Calu3 (cell line): ENCODE measurements at regions not wholly inside any gene's neighbourhood (a gene's known extent, or its start where the extent isn't known, plus 50 kb on each side); places are given as distances from the start of the nearest gene placed in this dataset.

Source experiments
- BruUV-seq: library from RNA; stranded (reverse); fragments of 400-500 nt; replicated peaks from 2 replicates; lab custom pipeline; 2021; lab: Mats Ljungman, UMichigan
- CTCF ChIA-PET: fragments of 300-600 bp; sonication (Branson Sonifier 250); formaldehyde crosslinking; loops from one replicate; lab custom pipeline; 2022; ENCODE audit warnings: antibody characterized with exemption; lab: Charles Lee
- DNase-seq: peaks from one replicate; pipeline ENCODE4 v3.0.0; 2022
- H3K27ac Mint-ChIP-seq: one replicate; pipeline ENCODE4 v1.8.0; 2022; ENCODE audit warnings: mixed read lengths; ENCODE audit not compliant: unreplicated experiment
- H3K27me3 Mint-ChIP-seq: one replicate; pipeline ENCODE4 v1.8.0; 2022; ENCODE audit warnings: mixed read lengths; ENCODE audit not compliant: unreplicated experiment
- H3K36me3 Mint-ChIP-seq: one replicate; pipeline ENCODE4 v1.8.0; 2022; ENCODE audit warnings: mild to moderate bottlenecking, moderate library complexity, mixed read lengths; ENCODE audit not compliant: insufficient read depth, unreplicated experiment
- H3K4me1 Mint-ChIP-seq: one replicate; pipeline ENCODE4 v1.8.0; 2022; ENCODE audit warnings: mild to moderate bottlenecking, low read depth, mixed read lengths; ENCODE audit not compliant: unreplicated experiment
- H3K4me3 Mint-ChIP-seq: one replicate; pipeline ENCODE4 v1.8.0; 2022; ENCODE audit warnings: mild to moderate bottlenecking, low read depth, moderate library complexity, mixed read lengths; ENCODE audit not compliant: unreplicated experiment
- H3K9me3 Mint-ChIP-seq: one replicate; pipeline ENCODE4 v1.8.0; 2022; ENCODE audit warnings: low read depth, mixed read lengths; ENCODE audit not compliant: unreplicated experiment
- intact Hi-C: fragments of 100-400 bp; cut with micrococcal nuclease; formaldehyde crosslinking; loops from one replicate; pipeline ENCODE4 v1.10.0; 2022; ENCODE audit not compliant: unreplicated experiment
- TF ChIP-seq, protein P1 (sequence below): fragments of 200-600 bp; IDR thresholded peaks from one replicate; pipeline ENCODE4 v1.8.0; 2022; ENCODE audit warnings: antibody characterized with exemption; ENCODE audit not compliant: unreplicated experiment

GRCh38 chr5:82734347-82734746 lies 342.8 kb downstream of the TMEM167A start:
- H3K27ac Mint-ChIP-seq: peak overlapping the region; percentile 65
- no peaks in the 10 kb centered on the region for H3K27me3 Mint-ChIP-seq
- BruUV-seq: no TSS peak
- no peak for DNase-seq
- H3K4me1 Mint-ChIP-seq: peaks cover 56% of the 10 kb centered on the region
- peaks cover 6% of the 10 kb centered on the region for H3K9me3 Mint-ChIP-seq
- TF ChIP-seq, protein P1, sequence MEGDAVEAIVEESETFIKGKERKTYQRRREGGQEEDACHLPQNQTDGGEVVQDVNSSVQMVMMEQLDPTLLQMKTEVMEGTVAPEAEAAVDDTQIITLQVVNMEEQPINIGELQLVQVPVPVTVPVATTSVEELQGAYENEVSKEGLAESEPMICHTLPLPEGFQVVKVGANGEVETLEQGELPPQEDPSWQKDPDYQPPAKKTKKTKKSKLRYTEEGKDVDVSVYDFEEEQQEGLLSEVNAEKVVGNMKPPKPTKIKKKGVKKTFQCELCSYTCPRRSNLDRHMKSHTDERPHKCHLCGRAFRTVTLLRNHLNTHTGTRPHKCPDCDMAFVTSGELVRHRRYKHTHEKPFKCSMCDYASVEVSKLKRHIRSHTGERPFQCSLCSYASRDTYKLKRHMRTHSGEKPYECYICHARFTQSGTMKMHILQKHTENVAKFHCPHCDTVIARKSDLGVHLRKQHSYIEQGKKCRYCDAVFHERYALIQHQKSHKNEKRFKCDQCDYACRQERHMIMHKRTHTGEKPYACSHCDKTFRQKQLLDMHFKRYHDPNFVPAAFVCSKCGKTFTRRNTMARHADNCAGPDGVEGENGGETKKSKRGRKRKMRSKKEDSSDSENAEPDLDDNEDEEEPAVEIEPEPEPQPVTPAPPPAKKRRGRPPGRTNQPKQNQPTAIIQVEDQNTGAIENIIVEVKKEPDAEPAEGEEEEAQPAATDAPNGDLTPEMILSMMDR: no peak
- H3K4me3 Mint-ChIP-seq: no peak overlapping the region
- intact Hi-C loops: loop anchor here (2.0 to 10.0 kb wide), 3 partner anchors 94 to 830 kb away; no protein-coding TSS in a partner anchor
- H3K36me3 Mint-ChIP-seq: peaks cover 9% of the 10 kb centered on the region
- CTCF ChIA-PET: no interaction called here

DNA sequence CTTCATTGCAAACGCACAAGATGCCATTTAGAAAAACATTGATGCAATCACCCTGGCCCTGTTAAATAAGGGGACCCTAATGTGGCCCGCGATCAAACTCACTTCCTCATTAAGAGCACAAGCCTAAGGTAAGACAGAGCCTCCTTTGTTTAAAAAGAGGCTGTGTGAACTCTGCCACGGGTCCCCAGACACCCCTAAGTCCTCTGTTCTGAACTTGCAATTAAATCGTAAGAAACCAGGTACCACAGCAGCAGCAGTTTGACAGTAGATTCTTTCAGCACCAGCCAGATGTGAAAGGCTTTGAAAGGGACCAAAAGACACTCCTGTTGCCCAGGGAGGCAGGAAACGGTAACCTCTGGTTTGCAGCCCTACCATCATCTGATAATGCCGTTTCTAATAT lies 346.3 kb downstream of the TMEM167A start:
- intact Hi-C loops: loop anchor here (10.0 kb wide), 2 partner anchors 376 to 834 kb away; no protein-coding TSS in a partner anchor
- TF ChIP-seq, protein P1: no peak
- BruUV-seq: no TSS peak
- CTCF ChIA-PET: no interaction called here
- peak overlapping the region; percentile 84 for H3K27ac Mint-ChIP-seq
- H3K4me1 Mint-ChIP-seq: peaks cover 48% of the 10 kb centered on the region
- H3K27me3 Mint-ChIP-seq: no peaks in the 10 kb centered on the region
- H3K4me3 Mint-ChIP-seq: peak overlapping the region; percentile 57
- peak; percentile 32 for DNase-seq
- H3K36me3 Mint-ChIP-seq: peaks cover 9% of the 10 kb centered on the region
- peaks cover 10% of the 10 kb centered on the region for H3K9me3 Mint-ChIP-seq

DNA sequence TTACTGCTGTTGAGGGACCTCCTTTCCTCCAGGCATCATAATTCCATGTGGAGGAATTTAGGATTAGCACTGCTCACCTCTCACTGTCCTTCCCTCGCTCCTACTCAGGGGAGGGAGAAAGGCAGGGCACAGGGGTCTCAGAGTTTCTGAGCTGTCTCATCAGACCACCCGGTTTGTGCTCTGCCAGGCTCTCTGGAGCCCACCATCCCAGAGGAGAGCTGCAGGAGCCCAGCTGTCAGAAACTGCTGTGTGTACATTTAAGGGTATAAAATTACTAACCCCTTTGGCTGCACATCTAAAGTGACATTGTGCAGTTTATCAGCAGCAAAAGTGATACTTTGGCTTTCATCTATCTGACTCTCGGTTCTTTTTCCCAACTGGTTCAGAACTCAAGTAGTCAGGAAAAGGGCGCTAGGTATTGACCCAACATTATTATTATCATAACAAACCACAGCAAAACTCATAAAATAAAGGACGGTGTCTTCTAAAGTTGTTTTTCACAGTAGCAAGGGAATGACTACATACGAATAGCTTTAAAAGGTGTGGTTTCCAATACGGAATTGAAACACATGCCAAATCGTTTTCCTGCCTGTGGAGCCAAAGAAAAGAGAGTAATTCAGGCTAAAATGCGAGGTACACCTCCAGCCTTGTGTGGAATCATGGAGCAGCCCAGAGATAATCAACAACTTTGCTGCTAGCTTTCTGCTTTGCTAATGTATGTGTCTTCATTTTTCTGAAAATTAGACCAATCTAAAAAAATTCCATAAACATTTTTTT lies 348.1 kb downstream of the TMEM167A start:
- no peaks in the 10 kb centered on the region for H3K36me3 Mint-ChIP-seq
- intact Hi-C loops: no loop called here
- H3K27me3 Mint-ChIP-seq: no peaks in the 10 kb centered on the region
- BruUV-seq: no TSS peak
- CTCF ChIA-PET: no interaction called here
- H3K4me3 Mint-ChIP-seq: no peak overlapping the region
- DNase-seq: no peak
- TF ChIP-seq, protein P1: no peak
- H3K4me1 Mint-ChIP-seq: peaks cover 41% of the 10 kb centered on the region
- H3K9me3 Mint-ChIP-seq: peaks cover 10% of the 10 kb centered on the region
- H3K27ac Mint-ChIP-seq: peak overlapping the region; percentile 48

DNA sequence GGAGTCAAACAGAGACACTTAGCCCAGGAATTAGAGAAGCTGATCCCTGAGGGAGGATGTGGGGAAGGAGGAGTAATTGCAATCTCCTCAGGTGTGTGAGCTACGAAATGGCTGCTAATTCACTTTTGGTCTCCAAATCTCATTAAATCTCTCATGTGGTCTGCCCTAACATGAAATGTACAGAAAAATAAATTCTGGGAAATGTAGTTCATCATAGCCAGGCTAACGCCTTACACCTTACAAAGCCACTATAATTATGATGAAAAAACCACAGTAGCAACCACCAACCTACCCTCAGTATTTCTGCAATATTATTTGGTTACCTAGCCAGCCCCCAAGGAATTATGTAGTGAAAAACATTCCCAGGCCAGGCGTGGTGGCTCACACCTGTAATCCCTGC lies 354.0 kb downstream of the TMEM167A start:
- Mint-ChIP-seq H3K27ac (no peak overlapping the region), H3K36me3 (no peaks in the 10 kb centered on the region), H3K4me1 (peaks cover 17% of the 10 kb centered on the region), H3K4me3 (no peak overlapping the region), H3K27me3 (no peaks in the 10 kb centered on the region), H3K9me3 (peaks cover 3% of the 10 kb centered on the region)
- BruUV-seq: no TSS peak
- DNase-seq: no peak
- CTCF ChIA-PET: no interaction called here
- TF ChIP-seq, protein P1: no peak
- intact Hi-C loops: no loop called here
